HAP-1 (cell line): ENCODE measurements at regions not wholly inside any gene's neighbourhood (a gene's known extent, or its start where the extent isn't known, plus 50 kb on each side); places are given as distances from the start of the nearest gene placed in this dataset.

Experiments
- DNase-seq, 2 experiments: peaks; one replicate each; pipeline ENCODE4 v3.0.0-alpha.2; 2016 to 2020; ENCODE audit warnings: low spot score in 2 of 2
- H3K27me3 ChIP-seq: fragments of 250-450 bp; sonication (Bioruptor Pico); 2 replicates; pipeline ENCODE4 v1.5.1; 2020; ENCODE audit warnings: low read depth, mild to moderate bottlenecking, moderate library complexity
- H3K36me3 ChIP-seq: fragments of 250-450 bp; sonication (Bioruptor Pico); replicated peaks from 2 replicates; pipeline ENCODE4 v1.5.1; 2020; ENCODE audit warnings: mild to moderate bottlenecking
- H3K4me1 ChIP-seq: fragments of 250-450 bp; sonication (Bioruptor Pico); 2 replicates; pipeline ENCODE4 v1.5.1; 2020; ENCODE audit warnings: mild to moderate bottlenecking
- H3K4me3 ChIP-seq: fragments of 250-450 bp; sonication (Bioruptor Pico); 2 replicates; pipeline ENCODE4 v1.5.1; 2020; ENCODE audit warnings: mild to moderate bottlenecking, moderate library complexity
- H3K9me3 ChIP-seq: fragments of 250-450 bp; sonication (Bioruptor Pico); 2 replicates; pipeline ENCODE4 v1.5.1; 2020; ENCODE audit warnings: mild to moderate bottlenecking, moderate library complexity
- in situ Hi-C: fragments of 300-500 bp; cut with MboI; formaldehyde crosslinking; loops from 3 replicates; pipeline ENCODE4 v1.14.3; 2020; ENCODE audit warnings: low sequenced_read_pairs, inconsistent platforms, mixed read lengths

DNA sequence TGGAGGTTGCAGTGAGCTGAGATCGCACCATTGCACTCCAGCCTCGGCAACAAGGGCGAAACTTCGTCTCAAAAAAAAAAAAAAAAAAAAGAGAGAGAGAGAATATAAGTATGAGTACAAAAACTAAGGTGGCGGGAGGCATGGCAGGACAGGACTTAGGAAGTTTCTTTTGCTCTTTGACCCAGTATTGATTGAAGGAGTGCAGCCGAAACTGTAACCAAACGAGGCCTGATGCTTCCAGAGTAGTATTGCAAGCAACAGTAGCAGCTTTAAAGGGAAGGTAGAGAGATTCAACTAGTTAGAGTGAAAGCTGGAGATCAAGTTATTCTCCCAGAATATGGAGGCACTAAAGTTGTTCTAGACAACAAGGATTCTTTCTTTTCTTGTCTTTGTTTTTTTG lies 99.2 kb upstream of the CASZ1 start:
- no peak for DNase-seq
- no peaks in the 10 kb centered on the region for H3K36me3 ChIP-seq
- no peak overlapping the region for H3K4me3 ChIP-seq
- in situ Hi-C loops = no loop called here
- peaks cover 2% of the 10 kb centered on the region; the same call in 1 of the 2 replicates for H3K27me3 ChIP-seq
- no peaks in the 10 kb centered on the region for H3K4me1 ChIP-seq
- no peaks in the 10 kb centered on the region for H3K9me3 ChIP-seq

- Histone ChIP-seq H3K9me3 (no peaks in the 10 kb centered on the region), H3K4me3 (no peak overlapping the region), H3K27me3 (no peaks in the 10 kb centered on the region), H3K36me3 (no peaks in the 10 kb centered on the region), H3K4me1 (no peaks in the 10 kb centered on the region)
- in situ Hi-C loops = no loop called here
- no peak for DNase-seq
Observed at GRCh38 chr1:10896673-10897072, 100.2 kb upstream of the CASZ1 start.

- in situ Hi-C loops = no loop called here
- Histone ChIP-seq H3K4me3 (no peak overlapping the region), H3K27me3 (no peaks in the 10 kb centered on the region), H3K4me1 (no peaks in the 10 kb centered on the region), H3K36me3 (no peaks in the 10 kb centered on the region), H3K9me3 (no peaks in the 10 kb centered on the region)
- no peak for DNase-seq
Observed at GRCh38 chr1:10897321-10897980, 101.0 kb upstream of the CASZ1 start.

GRCh38 chr1:10897981-10898728 lies 101.7 kb upstream of the CASZ1 start:
- Histone ChIP-seq H3K9me3 (no peaks in the 10 kb centered on the region), H3K4me3 (no peak overlapping the region), H3K36me3 (no peaks in the 10 kb centered on the region), H3K4me1 (no peaks in the 10 kb centered on the region), H3K27me3 (no peaks in the 10 kb centered on the region)
- no peak for DNase-seq
- in situ Hi-C loops = no loop called here

DNA sequence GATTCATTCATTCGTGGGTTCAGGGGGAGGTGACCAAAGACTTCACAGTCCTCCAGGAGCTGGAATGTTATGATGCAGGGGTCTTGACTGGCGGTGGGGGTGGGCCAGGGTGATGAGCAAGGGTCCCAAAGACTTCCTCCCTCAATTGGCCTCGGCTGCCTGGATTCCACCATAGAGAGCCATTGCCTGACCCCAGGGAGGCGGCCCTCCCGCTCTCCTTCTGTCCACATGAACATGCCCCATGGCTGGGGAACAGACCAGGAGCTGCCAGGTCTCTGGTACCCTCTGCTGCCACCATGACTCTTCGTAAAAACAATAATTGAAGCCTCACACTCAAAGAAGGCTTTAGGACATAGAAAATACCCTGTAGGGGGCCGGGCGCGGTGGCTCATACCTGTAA lies 102.5 kb upstream of the CASZ1 start:
- in situ Hi-C loops = no loop called here
- no peaks in the 10 kb centered on the region for H3K9me3 ChIP-seq
- H3K4me3 ChIP-seq = no peak overlapping the region
- no peaks in the 10 kb centered on the region for H3K4me1 ChIP-seq
- no peak for DNase-seq
- H3K27me3 ChIP-seq = no peaks in the 10 kb centered on the region
- H3K36me3 ChIP-seq = no peaks in the 10 kb centered on the region

- Histone ChIP-seq H3K27me3 (no peaks in the 10 kb centered on the region), H3K4me1 (no peaks in the 10 kb centered on the region), H3K9me3 (no peaks in the 10 kb centered on the region), H3K36me3 (no peaks in the 10 kb centered on the region), H3K4me3 (no peak overlapping the region)
- no peak for DNase-seq
- in situ Hi-C loops = no loop called here
Observed at GRCh38 chr1:10899490-10900250, 103.2 kb upstream of the CASZ1 start.

GRCh38 chr1:10900251-10900651 lies 103.8 kb upstream of the CASZ1 start:
- in situ Hi-C loops = no loop called here
- Histone ChIP-seq H3K36me3 (no peaks in the 10 kb centered on the region), H3K27me3 (no peaks in the 10 kb centered on the region), H3K4me1 (no peaks in the 10 kb centered on the region), H3K4me3 (no peak overlapping the region), H3K9me3 (no peaks in the 10 kb centered on the region)
- no peak for DNase-seq

- no peaks in the 10 kb centered on the region for H3K4me1 ChIP-seq
- no peaks in the 10 kb centered on the region for H3K27me3 ChIP-seq
- DNase-seq = no peak
- no peaks in the 10 kb centered on the region for H3K36me3 ChIP-seq
- in situ Hi-C loops = no loop called here
- H3K4me3 ChIP-seq = no peak overlapping the region
- H3K9me3 ChIP-seq = no peaks in the 10 kb centered on the region
Observed at GRCh38 chr1:10900691-10901090, 104.2 kb upstream of the CASZ1 start.

DNA sequence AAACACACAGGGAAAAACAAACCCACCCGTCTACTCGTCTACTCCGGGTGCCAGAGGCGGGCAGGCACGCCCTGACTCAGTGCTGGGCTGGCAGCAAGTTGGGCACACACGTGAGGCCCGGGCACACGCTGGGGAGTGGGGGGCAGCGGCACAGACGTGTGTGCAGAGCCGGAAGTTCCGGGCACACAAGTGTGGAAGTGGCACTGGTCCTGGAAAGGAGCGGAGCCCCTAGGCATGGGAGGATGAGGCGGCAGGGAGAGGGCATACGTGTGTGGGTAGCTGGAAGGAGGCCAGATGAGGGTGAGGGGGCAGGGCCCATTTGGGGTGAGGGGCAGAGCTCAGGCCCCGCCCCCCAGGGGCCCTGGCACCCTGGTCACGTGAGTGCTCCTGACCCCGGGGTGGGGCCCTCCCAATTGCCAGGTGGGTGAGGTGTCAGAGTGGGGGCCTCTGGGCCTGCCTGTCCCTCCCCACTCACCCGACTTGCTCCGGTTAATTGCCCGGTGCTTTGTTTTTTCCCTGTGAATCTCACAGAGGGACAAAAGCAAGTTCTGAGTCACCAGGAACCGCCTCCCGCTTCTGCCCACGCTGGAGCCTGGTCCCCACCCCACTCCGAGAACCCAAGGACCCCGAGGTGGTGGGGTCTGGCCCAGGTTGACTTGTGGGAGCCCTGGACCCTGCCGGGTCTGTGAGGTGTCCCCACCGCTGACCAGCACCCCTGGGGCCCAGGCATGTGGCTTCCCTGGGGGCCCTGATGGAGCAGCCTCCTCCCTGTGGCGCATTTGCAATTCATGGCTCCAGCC lies 104.8 kb upstream of the CASZ1 start:
- in situ Hi-C loops = no loop called here
- DNase-seq = no peak
- Histone ChIP-seq H3K4me3 (no peak overlapping the region), H3K27me3 (no peaks in the 10 kb centered on the region), H3K9me3 (no peaks in the 10 kb centered on the region), H3K4me1 (no peaks in the 10 kb centered on the region), H3K36me3 (no peaks in the 10 kb centered on the region)

DNA sequence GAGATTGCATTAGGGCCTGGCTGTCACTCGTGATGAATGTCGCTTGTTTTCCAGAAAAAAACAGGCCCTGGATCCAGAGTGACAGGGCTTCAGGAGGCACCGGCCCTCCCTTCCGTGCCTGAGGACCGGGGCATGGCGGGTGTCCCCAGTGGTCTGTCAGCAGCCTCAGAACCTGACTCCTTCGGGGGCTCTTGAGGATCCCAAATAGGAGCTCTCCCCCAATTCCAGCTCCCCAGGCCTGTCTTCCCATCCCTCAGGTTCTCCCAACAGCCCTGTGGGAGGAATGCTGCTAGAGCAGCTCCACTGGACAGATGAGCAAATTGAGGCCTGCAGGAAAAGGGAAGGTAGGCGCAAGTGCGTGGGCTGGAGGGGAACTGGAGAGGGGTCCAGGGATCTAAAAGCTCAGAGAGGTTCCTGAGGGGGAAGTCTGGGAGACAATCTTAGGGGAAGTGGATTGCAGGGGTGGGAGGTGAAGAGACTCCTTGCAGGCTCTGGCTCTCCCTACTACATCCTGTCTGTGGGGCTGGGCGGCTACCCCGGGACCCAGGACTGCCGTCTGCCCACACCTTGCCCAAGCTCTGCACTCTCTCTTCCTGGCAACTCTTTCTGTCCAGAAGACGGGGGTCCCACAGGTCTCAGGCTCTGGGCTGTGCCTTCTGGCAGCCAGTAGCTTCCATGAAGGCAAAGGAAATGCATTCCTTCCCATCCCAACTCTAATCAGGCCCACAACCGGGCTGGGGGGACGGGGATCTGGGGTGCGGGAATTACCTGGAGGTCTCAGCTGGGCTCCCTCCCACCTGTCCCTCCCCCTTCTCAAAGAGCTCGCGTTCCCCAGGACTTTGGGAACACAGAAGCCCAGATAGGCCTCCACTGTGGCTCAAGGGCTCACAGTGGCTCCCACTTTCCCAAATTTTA lies 105.7 kb upstream of the CASZ1 start:
- Histone ChIP-seq H3K27me3 (no peaks in the 10 kb centered on the region), H3K36me3 (no peaks in the 10 kb centered on the region), H3K9me3 (no peaks in the 10 kb centered on the region), H3K4me3 (no peak overlapping the region), H3K4me1 (no peaks in the 10 kb centered on the region)
- in situ Hi-C loops = no loop called here
- no peak for DNase-seq

DNA sequence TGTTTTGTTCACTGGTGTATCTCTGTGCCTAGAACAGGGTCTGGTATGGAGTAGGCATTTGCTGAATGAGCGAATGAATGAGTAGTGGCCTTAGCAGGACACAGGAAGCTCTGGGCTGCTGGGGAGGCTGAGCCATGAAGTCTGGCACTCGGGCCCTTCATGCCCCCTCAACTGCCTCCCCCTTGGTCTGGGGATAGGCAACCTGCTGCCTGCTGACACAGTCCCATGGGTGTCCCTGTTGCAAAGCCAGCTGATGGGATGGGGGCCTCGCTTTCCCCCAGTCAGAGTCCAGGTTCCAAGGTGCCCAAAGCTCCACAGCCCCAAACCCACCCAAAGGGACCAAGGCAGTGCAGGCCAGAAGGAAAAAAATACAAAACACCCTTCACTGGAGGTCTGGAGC lies 107.0 kb upstream of the CASZ1 start:
- H3K4me1 ChIP-seq = no peaks in the 10 kb centered on the region
- no peaks in the 10 kb centered on the region for H3K27me3 ChIP-seq
- no peaks in the 10 kb centered on the region for H3K9me3 ChIP-seq
- no peak for DNase-seq
- H3K4me3 ChIP-seq = no peak overlapping the region
- H3K36me3 ChIP-seq = no peaks in the 10 kb centered on the region
- in situ Hi-C loops = no loop called here

GRCh38 chr1:10903821-10904220 lies 107.4 kb upstream of the CASZ1 start:
- Histone ChIP-seq H3K4me1 (no peaks in the 10 kb centered on the region), H3K27me3 (no peaks in the 10 kb centered on the region), H3K36me3 (no peaks in the 10 kb centered on the region), H3K4me3 (no peak overlapping the region), H3K9me3 (no peaks in the 10 kb centered on the region)
- DNase-seq = no peak
- in situ Hi-C loops = no loop called here
